ES-I3 (cell line): ENCODE measurements at regions not wholly inside any gene's neighbourhood (a gene's known extent, or its start where the extent isn't known, plus 50 kb on each side); places are given as distances from the start of the nearest gene placed in this dataset.

Experiments used
- H3K36me3 ChIP-seq: 2 replicates; pipeline ENCODE4 v1.6.1; 2013; ENCODE audit warnings: mild to moderate bottlenecking, low read length, control low read depth, moderate library complexity; ENCODE audit not compliant: insufficient read depth
- H3K4me1 ChIP-seq: 2 replicates; pipeline ENCODE4 v1.6.1; 2013; ENCODE audit warnings: mild to moderate bottlenecking, control low read depth, low read length; ENCODE audit not compliant: insufficient read depth
- H3K9ac ChIP-seq: 2 replicates; pipeline ENCODE4 v1.6.1; 2013; ENCODE audit warnings: low read depth, mild to moderate bottlenecking, low read length, moderate library complexity
- H3K9me3 ChIP-seq: 2 replicates; pipeline ENCODE4 v1.6.1; 2013; ENCODE audit warnings: mild to moderate bottlenecking, low read length, moderate library complexity; ENCODE audit not compliant: control insufficient read depth, insufficient read depth

- H3K36me3 ChIP-seq, result no peaks in the 10 kb centered on the region; the same call in 1 of the 2 replicates
- peaks cover 2% of the 10 kb centered on the region; the same call in 1 of the 2 replicates for H3K4me1 ChIP-seq
- H3K9ac ChIP-seq, result no peak overlapping the region
- H3K9me3 ChIP-seq, result no peaks in the 10 kb centered on the region
Measured at GRCh38 chr1:79692519-79692918, 686.0 kb upstream of the ADGRL4 start.

DNA sequence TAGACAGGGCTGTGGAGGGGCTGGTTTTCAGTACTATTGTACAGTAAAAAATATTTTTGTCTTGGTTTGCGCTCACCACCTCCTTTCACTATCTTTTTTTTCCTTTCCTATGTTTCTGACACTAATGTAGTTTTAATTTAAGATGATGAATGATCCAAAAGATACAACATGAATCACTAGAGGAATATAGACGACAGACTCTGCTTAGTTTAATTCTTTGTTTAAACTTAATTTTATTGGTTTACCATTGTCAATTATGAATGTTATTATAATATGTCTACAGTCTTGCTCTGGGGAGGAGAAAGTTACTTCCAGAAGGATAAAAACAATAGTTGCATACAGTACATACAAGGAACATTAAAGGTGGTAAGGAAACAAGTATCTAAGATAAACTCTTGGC is 682.4 kb upstream of the ADGRL4 start:
- Histone ChIP-seq H3K9me3 (no peaks in the 10 kb centered on the region; the same call in 1 of the 2 replicates), H3K36me3 (no peaks in the 10 kb centered on the region), H3K4me1 (no peaks in the 10 kb centered on the region), H3K9ac (no peak overlapping the region)

- no peaks in the 10 kb centered on the region for H3K4me1 ChIP-seq
- no peaks in the 10 kb centered on the region for H3K36me3 ChIP-seq
- H3K9me3 ChIP-seq, result peaks cover 4% of the 10 kb centered on the region; the same call in 1 of the 2 replicates
- H3K9ac ChIP-seq, result no peak overlapping the region
Measured at GRCh38 chr1:79683420-79683819, 676.9 kb upstream of the ADGRL4 start.

DNA sequence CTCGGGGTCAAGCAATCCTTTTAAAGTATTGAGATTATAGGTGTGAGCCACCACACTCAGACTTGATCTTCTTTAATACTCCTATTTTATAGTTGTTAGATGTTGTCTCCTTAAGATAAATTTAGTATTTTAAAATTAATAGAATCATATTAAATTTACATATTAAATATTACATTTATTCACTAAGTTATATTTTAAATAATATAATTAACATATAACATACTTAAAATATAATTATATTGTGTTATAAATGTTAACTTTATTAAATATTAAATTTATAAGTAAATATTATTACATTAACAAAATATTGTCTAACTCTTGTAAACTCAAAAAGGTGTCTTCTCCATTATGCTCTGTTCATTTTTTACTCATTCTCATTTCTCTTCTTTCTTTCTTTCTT is 675.9 kb upstream of the ADGRL4 start:
- no peaks in the 10 kb centered on the region for H3K36me3 ChIP-seq

DNA sequence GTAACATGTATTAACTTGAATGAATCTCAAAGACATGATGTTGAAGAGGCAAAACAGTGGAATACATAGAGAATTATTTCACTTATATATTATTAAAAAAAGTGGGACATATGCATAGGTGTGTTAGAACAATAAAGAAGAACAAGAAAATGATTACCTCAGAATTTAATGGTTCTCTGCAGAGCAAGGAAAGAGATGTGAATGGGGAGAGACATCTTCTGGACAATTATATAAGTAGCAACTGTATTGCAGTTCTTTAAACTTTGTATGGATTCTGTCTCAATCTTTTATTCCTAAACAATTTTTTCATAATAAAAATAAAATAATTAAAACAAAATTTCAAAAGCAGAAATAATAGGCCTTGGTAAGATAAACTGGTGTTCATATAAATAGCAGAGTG is 674.9 kb upstream of the ADGRL4 start:
- H3K9ac ChIP-seq, result no peak overlapping the region
- no peaks in the 10 kb centered on the region for H3K36me3 ChIP-seq
- H3K4me1 ChIP-seq, result no peaks in the 10 kb centered on the region
- H3K9me3 ChIP-seq, result peaks cover 4% of the 10 kb centered on the region; the same call in 1 of the 2 replicates

More for the DNA sequence above, 675.9 kb upstream of the ADGRL4 start:
- Histone ChIP-seq H3K9ac (no peak overlapping the region), H3K4me1 (no peaks in the 10 kb centered on the region), H3K9me3 (peaks cover 4% of the 10 kb centered on the region; the same call in 1 of the 2 replicates)

GRCh38 chr1:79679916-79680315 is 673.4 kb upstream of the ADGRL4 start:
- Histone ChIP-seq H3K9me3 (peaks cover 4% of the 10 kb centered on the region; the same call in 1 of the 2 replicates), H3K36me3 (no peaks in the 10 kb centered on the region)

DNA sequence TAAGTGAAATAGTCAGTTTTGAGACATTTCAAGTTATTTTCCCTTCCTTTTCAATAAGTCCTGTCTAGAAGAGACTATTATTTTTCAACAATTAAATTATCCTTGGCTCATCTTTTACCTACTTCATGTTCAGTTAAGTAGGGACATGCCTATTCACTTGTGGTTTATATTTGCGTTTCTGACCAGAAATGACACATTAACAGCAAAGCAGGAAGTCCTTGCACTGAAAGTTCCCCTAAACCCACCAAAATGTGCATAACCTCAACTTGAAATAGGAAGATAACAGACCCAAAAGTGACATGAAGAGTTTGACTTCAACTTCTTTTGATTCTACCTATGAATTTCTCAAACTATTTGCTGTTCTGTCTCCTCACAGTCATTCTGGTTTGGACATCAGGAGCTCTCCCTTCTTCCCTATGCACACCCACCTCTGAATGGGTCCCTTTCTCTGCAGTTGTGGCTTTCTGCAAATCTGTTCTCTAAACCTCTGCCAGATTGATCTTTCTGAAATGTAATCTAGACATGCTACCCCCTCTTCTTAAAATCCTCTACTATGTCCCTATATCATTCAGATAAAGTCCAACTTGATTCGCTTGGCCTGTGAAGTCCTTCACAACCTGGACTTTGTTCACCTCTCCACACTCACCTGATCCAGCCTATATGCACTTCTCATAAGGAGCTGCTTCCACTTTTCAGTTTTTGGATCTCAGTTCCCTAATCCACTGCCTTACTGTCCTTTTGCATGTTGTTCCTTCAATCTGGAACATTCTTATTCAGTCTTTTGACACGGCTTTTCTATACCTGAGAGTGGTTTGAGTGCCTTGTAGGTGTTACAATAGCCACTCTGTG is 661.5 kb upstream of the ADGRL4 start:
- Histone ChIP-seq H3K9ac (no peak overlapping the region), H3K36me3 (no peaks in the 10 kb centered on the region), H3K9me3 (peaks cover 2% of the 10 kb centered on the region; the same call in 1 of the 2 replicates), H3K4me1 (no peaks in the 10 kb centered on the region)

More at GRCh38 chr1:79679916-79680315, 673.4 kb upstream of the ADGRL4 start:
- Histone ChIP-seq H3K9ac (no peak overlapping the region), H3K4me1 (no peaks in the 10 kb centered on the region)

- no peaks in the 10 kb centered on the region for H3K4me1 ChIP-seq
- no peaks in the 10 kb centered on the region for H3K36me3 ChIP-seq
- H3K9me3 ChIP-seq, result peaks cover 2% of the 10 kb centered on the region; the same call in 1 of the 2 replicates
- no peak overlapping the region for H3K9ac ChIP-seq
Measured at GRCh38 chr1:79667166-79667565, 660.6 kb upstream of the ADGRL4 start.

GRCh38 chr1:79663916-79664315 is 657.4 kb upstream of the ADGRL4 start:
- Histone ChIP-seq H3K36me3 (no peaks in the 10 kb centered on the region), H3K4me1 (peaks cover 3% of the 10 kb centered on the region; the same call in 1 of the 2 replicates), H3K9me3 (peaks cover 2% of the 10 kb centered on the region; the same call in 1 of the 2 replicates)

GRCh38 chr1:79662596-79662995 is 656.1 kb upstream of the ADGRL4 start:
- Histone ChIP-seq H3K9me3 (peaks cover 2% of the 10 kb centered on the region; the same call in 1 of the 2 replicates), H3K36me3 (no peaks in the 10 kb centered on the region), H3K4me1 (peaks cover 9% of the 10 kb centered on the region; the same call in 1 of the 2 replicates), H3K9ac (no peak overlapping the region)

More at GRCh38 chr1:79663916-79664315, 657.4 kb upstream of the ADGRL4 start:
- H3K9ac ChIP-seq, result no peak overlapping the region

DNA sequence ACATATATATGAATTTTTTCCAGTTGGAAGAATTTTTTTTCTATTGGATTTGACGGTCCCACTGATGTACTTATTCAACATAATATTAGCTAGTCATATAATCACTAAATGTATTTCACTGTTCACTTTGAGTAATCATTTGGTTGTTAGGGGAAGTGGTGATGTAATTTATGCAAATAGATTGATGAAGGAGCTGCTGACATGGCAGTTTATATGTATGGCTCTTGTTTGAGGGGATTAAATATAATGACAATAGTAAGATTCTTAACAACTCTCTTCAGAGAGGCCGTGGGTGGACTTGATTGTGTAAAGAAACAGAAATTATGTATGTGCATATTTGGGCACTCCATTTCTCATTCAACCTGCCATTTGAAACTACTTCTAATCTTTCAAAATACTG is 653.6 kb upstream of the ADGRL4 start:
- Histone ChIP-seq H3K9ac (no peak overlapping the region), H3K4me1 (peaks cover 10% of the 10 kb centered on the region; the same call in 1 of the 2 replicates), H3K9me3 (no peaks in the 10 kb centered on the region), H3K36me3 (no peaks in the 10 kb centered on the region)

DNA sequence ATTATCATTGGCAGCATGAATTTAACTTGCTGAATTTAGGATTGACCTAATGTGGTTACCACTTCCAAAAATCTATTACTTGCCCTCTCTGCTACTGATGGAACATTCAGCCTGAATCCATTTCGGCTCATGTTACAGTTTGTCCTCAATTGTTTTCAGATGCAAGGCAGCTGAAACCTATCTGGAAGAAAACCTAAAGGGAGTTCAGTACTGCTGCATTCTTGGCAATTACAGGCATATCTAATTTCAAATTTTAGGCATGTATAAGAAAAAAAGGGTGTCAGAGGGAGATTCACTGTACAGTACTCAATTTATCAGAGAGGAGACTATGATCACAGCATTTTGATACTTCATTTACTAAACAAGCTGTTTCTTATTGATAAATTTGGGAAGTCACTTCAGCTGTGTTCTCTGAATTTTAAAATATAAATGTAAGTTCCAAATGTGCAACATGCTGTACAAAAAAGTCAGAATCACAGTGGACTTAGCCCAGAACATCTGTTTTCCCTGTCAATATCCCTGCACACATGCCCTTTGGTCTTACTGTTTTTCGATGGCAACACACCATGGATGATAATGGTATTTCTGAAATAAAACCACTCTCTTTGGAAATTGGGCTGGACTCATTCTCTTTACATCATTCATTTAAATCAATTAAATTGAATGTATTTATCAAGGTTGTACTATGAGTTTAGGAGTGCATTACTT is 651.6 kb upstream of the ADGRL4 start:
- no peak overlapping the region for H3K9ac ChIP-seq

GRCh38 chr1:79655876-79656275 is 649.3 kb upstream of the ADGRL4 start:
- Histone ChIP-seq H3K36me3 (no peaks in the 10 kb centered on the region), H3K9me3 (no peaks in the 10 kb centered on the region), H3K4me1 (peaks cover 10% of the 10 kb centered on the region; the same call in 1 of the 2 replicates), H3K9ac (no peak overlapping the region)

More for the DNA sequence above, 651.6 kb upstream of the ADGRL4 start:
- Histone ChIP-seq H3K9me3 (no peaks in the 10 kb centered on the region), H3K36me3 (no peaks in the 10 kb centered on the region), H3K4me1 (peaks cover 10% of the 10 kb centered on the region; the same call in 1 of the 2 replicates)

- Histone ChIP-seq H3K4me1 (no peaks in the 10 kb centered on the region), H3K9ac (no peak overlapping the region), H3K9me3 (no peaks in the 10 kb centered on the region), H3K36me3 (no peaks in the 10 kb centered on the region)
Measured at GRCh38 chr1:79652426-79652825, 645.9 kb upstream of the ADGRL4 start.
